ENCODE measurements at regions not wholly inside any gene's neighbourhood (a gene's known extent, or its start where the extent isn't known, plus 50 kb on each side); places are given as distances from the start of the nearest gene placed in this dataset.

DNA sequence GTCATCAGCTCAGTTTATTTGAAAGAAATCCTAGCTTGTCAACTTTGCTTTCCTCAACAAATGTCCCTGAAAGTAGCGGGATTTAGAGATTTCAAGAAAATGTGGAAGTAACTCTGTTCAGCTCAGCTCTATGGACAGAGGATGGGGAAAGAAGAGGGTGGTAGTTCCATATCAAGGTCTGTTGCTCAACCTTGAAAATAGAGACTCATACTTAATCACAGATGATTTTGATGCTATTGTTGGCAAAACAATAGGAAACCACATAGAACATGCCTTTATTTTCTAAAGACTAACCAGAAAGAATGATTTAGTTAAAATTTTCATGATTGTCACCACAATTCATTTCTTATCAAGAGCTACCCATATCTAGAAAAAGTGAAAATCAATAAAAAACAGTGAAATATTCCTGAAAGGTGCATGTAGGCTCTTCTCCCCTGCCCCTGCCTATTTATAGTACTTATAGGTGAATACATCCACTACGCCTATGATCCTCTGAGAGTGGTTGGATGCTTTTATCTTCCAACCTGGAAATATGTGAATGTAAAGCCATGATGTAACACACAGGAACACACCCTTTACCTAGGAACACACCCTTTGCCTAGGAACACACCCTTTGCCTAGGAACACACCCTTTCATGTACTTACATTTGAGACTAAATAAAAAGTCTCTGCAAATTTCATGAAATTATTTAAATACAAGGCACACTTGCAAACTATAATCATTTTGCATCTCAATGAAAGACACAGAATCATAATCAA, 65.8 kb downstream of the ETAA1 start:
- no peak for ATAC-seq

GRCh38 chr2:67463810-67464209, 66.7 kb downstream of the ETAA1 start:
- intact Hi-C loops (cut with DNase I): no loop called here
- TF ChIP-seq POLR2A (IDR thresholded peaks at IDR 0.05): no peak
- TF ChIP-seq, protein P1, sequence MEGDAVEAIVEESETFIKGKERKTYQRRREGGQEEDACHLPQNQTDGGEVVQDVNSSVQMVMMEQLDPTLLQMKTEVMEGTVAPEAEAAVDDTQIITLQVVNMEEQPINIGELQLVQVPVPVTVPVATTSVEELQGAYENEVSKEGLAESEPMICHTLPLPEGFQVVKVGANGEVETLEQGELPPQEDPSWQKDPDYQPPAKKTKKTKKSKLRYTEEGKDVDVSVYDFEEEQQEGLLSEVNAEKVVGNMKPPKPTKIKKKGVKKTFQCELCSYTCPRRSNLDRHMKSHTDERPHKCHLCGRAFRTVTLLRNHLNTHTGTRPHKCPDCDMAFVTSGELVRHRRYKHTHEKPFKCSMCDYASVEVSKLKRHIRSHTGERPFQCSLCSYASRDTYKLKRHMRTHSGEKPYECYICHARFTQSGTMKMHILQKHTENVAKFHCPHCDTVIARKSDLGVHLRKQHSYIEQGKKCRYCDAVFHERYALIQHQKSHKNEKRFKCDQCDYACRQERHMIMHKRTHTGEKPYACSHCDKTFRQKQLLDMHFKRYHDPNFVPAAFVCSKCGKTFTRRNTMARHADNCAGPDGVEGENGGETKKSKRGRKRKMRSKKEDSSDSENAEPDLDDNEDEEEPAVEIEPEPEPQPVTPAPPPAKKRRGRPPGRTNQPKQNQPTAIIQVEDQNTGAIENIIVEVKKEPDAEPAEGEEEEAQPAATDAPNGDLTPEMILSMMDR (IDR thresholded peaks at IDR 0.05): no peak

More for the DNA sequence above, 65.8 kb downstream of the ETAA1 start:
- Histone ChIP-seq H3K4me1 (no peaks in the 10 kb centered on the region), H3K9me3 (no peaks in the 10 kb centered on the region), H3K27ac (no peak overlapping the region), H3K4me3 (no peak overlapping the region), H3K27me3 (no peaks in the 10 kb centered on the region), H3K36me3 (replicated peaks in 1 of 2; ENCODE audit: insufficient read depth in 1 of 2, low read depth in 2 of 2) (no peaks in the 10 kb centered on the region)
- intact Hi-C loops (cut with DNase I): no loop called here
- TF ChIP-seq, protein P1 (IDR thresholded peaks at IDR 0.05): no peak
- TF ChIP-seq POLR2A (IDR thresholded peaks at IDR 0.05): no peak
- no peak for DNase-seq
- 92 to 96% methylated on average over 2 of the region's 2 CpGs for WGBS, 2 donors

DNA sequence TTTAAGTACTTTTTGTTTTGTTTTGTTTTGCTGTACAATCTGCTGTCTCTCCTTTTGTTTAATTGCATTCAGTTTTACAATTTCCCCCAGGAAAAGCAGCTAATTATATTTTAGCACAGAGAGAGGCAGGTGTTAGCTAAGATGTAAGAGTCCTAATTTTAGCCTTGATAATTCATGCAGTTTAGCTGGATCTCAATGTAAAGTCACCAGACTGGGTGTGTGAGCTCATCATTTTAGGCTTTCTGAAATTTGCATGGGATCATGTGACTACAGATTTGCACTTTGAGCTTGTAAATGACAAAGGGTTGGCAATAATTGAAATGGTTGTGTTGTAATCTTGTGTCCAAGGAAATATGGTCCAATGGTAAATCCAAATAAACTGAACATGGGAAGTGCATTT, 68.5 kb downstream of the ETAA1 start:
- no peaks in the 10 kb centered on the region for H3K4me1 ChIP-seq
- no peaks in the 10 kb centered on the region for H3K9me3 ChIP-seq
- DNase-seq (no peak), ATAC-seq (no peak)
- H3K27ac ChIP-seq: no peak overlapping the region
- H3K27me3 ChIP-seq: no peaks in the 10 kb centered on the region
- intact Hi-C loops (cut with DNase I): no loop called here
- H3K36me3 ChIP-seq (replicated peaks in 1 of 2; ENCODE audit: insufficient read depth in 1 of 2, low read depth in 2 of 2): no peaks in the 10 kb centered on the region
- no peak overlapping the region for H3K4me3 ChIP-seq
- TF ChIP-seq, protein P1 (IDR thresholded peaks at IDR 0.05): no peak
- no peak for TF ChIP-seq POLR2A (IDR thresholded peaks at IDR 0.05)

More at GRCh38 chr2:67463810-67464209, 66.7 kb downstream of the ETAA1 start:
- no peaks in the 10 kb centered on the region for H3K27me3 ChIP-seq
- DNase-seq (no peak), ATAC-seq (no peak)
- H3K9me3 ChIP-seq: no peaks in the 10 kb centered on the region
- H3K36me3 ChIP-seq (replicated peaks in 1 of 2; ENCODE audit: insufficient read depth in 1 of 2, low read depth in 2 of 2): no peaks in the 10 kb centered on the region
- H3K4me3 ChIP-seq: no peak overlapping the region
- no peaks in the 10 kb centered on the region for H3K4me1 ChIP-seq
- 82 to 93% methylated on average over 5 of the region's 5 CpGs for WGBS, 2 donors
- no peak overlapping the region for H3K27ac ChIP-seq

GRCh38 chr2:67466734-67467133, 69.6 kb downstream of the ETAA1 start:
- WGBS, 2 donors: 63 to 69% methylated on average over 4 of the region's 4 CpGs
- no peaks in the 10 kb centered on the region for H3K9me3 ChIP-seq
- no peak overlapping the region for H3K27ac ChIP-seq
- no peak overlapping the region for H3K4me3 ChIP-seq
- H3K4me1 ChIP-seq: no peaks in the 10 kb centered on the region
- no peaks in the 10 kb centered on the region for H3K36me3 ChIP-seq (replicated peaks in 1 of 2; ENCODE audit: insufficient read depth in 1 of 2, low read depth in 2 of 2)
- no peak for DNase-seq
- intact Hi-C loops (cut with DNase I): no loop called here
- H3K27me3 ChIP-seq: no peaks in the 10 kb centered on the region
- TF ChIP-seq, protein P1 (IDR thresholded peaks at IDR 0.05): no peak
- TF ChIP-seq POLR2A (IDR thresholded peaks at IDR 0.05): no peak
- ATAC-seq: no peak

DNA sequence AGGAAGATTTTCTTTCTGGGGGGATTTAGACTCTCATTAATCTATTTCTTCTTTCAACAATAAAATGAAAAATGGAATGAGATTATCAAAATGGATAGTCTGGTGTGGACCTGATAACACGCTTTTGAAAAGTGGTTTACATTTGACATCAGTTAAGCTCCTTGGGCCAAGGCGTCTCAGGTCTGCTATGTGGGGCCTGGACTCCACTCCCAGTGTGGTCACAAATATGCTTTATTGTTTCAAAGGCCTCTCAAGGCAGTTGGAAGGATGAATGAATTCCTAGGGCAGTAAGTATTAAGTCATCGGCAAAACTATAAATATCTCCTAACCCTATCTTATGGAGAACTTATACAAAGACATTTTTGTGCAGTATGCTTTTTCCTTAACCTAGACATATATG, 74.5 kb downstream of the ETAA1 start:
- Histone ChIP-seq H3K9me3 (no peaks in the 10 kb centered on the region), H3K4me1 (no peaks in the 10 kb centered on the region), H3K27ac (no peak overlapping the region), H3K27me3 (no peaks in the 10 kb centered on the region), H3K36me3 (replicated peaks in 1 of 2; ENCODE audit: insufficient read depth in 1 of 2, low read depth in 2 of 2) (no peaks in the 10 kb centered on the region), H3K4me3 (no peak overlapping the region)
- DNase-seq: no peak
- TF ChIP-seq POLR2A (IDR thresholded peaks at IDR 0.05): no peak
- TF ChIP-seq, protein P1 (IDR thresholded peaks at IDR 0.05): no peak
- no peak for ATAC-seq
- 84 to 85% methylated on average over 3 of the region's 3 CpGs for whole genome bisulfite sequencing, 2 donors
- intact Hi-C loops (cut with DNase I): no loop called here

Data from body of pancreas (tissue), 4 donors.